Spleen (tissue), 11 donors: ENCODE measurements at regions not wholly inside any gene's neighbourhood (a gene's known extent, or its start where the extent isn't known, plus 50 kb on each side); places are given as distances from the start of the nearest gene placed in this dataset.
A peak's percentile ranks its signal among the peaks of the same experiment; 100 is the strongest.

Experiments
- DNase-seq: peaks from one replicate; pipeline ENCODE4 v3.0.0-alpha.2; 2020
- H3K27ac ChIP-seq, 8 donors: fragments of 200-600 bp; sonication (generic) in 7 of 8; 1 replicate in 4 of 8; 2 replicates in 4 of 8; pipeline versions ENCODE4 v1.5.0 to v1.8.0; 2016 to 2021; ENCODE audit warnings: inconsistent platforms in 4 of 8, mild to moderate bottlenecking in 4 of 8, moderate library complexity in 1 of 8
- H3K27me3 ChIP-seq, 7 donors: fragments of 200-600 bp; sonication (generic) in 6 of 7; replicated peaks in 1 of 7; 1 replicate in 4 of 7; 2 replicates in 3 of 7; pipeline versions ENCODE4 v1.5.0 to v1.8.0; 2016 to 2021; ENCODE audit warnings: inconsistent platforms in 3 of 7, mild to moderate bottlenecking in 1 of 7
- H3K36me3 ChIP-seq, 6 donors: fragments of 200-600 bp; sonication (generic) in 5 of 6; 1 replicate in 4 of 6; 2 replicates in 2 of 6; pipeline versions ENCODE4 v1.5.0 to v1.8.0; 2016 to 2021; ENCODE audit warnings: inconsistent platforms in 2 of 6
- H3K4me1 ChIP-seq, 6 donors: fragments of 200-600 bp; sonication (generic) in 5 of 6; 1 replicate in 3 of 6; 2 replicates in 3 of 6; pipeline versions ENCODE4 v1.5.0 to v1.8.0; 2016 to 2021; ENCODE audit warnings: inconsistent platforms in 3 of 6
- H3K4me3 ChIP-seq, 8 donors: fragments of 200-600 bp; sonication (generic) in 7 of 8; 1 replicate in 4 of 8; 2 replicates in 4 of 8; pipeline versions ENCODE4 v1.5.0 to v1.8.0; 2016 to 2021; ENCODE audit warnings: inconsistent platforms in 4 of 8, mild to moderate bottlenecking in 4 of 8, moderate library complexity in 2 of 8
- H3K9me3 ChIP-seq, 8 donors: fragments of 200-600 bp; sonication (generic) in 7 of 8; 1 replicate in 4 of 8; 2 replicates in 4 of 8; pipeline versions ENCODE4 v1.5.0 to v1.8.0; 2016 to 2021; ENCODE audit warnings: inconsistent platforms in 4 of 8
- CTCF ChIP-seq, 11 experiments: fragments of 200-600 bp in 7 of 11; fragments of 450-650 bp in 4 of 11; sonication (generic) in 4 of 11; IDR thresholded peaks in 8 of 11; conservative IDR thresholded peaks in 3 of 11; 1 replicate in 7 of 11; 2 replicates in 4 of 11; pipeline versions ENCODE4 v1.4.0 to v1.8.0; 2016 to 2021; ENCODE audit warnings: antibody characterized with exemption in 11 of 11, inconsistent platforms in 4 of 11, mild to moderate bottlenecking in 1 of 11
- POLR2A ChIP-seq, 3 donors: fragments of 450-650 bp; IDR thresholded peaks; one replicate each; pipeline ENCODE4 v1.5.1; 2017; ENCODE audit warnings: antibody characterized with exemption in 3 of 3, mild to moderate bottlenecking in 1 of 3
- POLR2AphosphoS5 ChIP-seq, 3 donors: sonication (generic); formaldehyde crosslinking; IDR thresholded peaks; one replicate each; pipeline ENCODE4 v1.5.1; 2017; ENCODE audit warnings: antibody characterized with exemption in 3 of 3
- WGBS, 5 donors: extraction: QIAGEN DNeasy Blood & Tissue Kit in 3 of 5; methylation state at CpG; one replicate each; pipeline versions ENCODE4 v1.1.5 to v1.1.7; 2013 to 2018; 5-methylcytosine and 5-hydroxymethylcytosine counted together
- intact Hi-C: fragments of 100-400 bp; cut with DNase I; formaldehyde crosslinking; loops from one replicate; pipeline ENCODE4 v1.15.0; 2023; ENCODE audit warnings: low total_unique reads
- donor health status: healthy with polysubstance abuse.
- donor health status: DM: no; HTN: no; CAD: no; lungs with moderate emphysema.
- donor health status: DM: no; HTN: no; CAD: no.
- donor health status: Bipolar disorder and iron deficiency.
- donor health status: healthy.
- donor health status: DM: no; HTN: no; CAD: no.
- donor health status: DM: yes; HTN: yes; CAD: no.

GRCh38 chr1:60573726-60574409 is 500.3 kb upstream of the C1orf87 start:
- intact Hi-C loops: no loop called here
- TF ChIP-seq POLR2AphosphoS5 (IDR thresholded peaks at IDR 0.05) (no peak), POLR2A (IDR thresholded peaks at IDR 0.05) (no peak), CTCF (IDR thresholded peaks at IDR 0.05 in 8 of 11, conservative IDR thresholded peaks at IDR 0.05 in 3 of 11) (no peak)
- H3K4me1 ChIP-seq: peaks cover 0 to 37% (median 10%) of the 10 kb centered on the region in 6 donors
- peak overlapping the region in 5 of 8 donors; percentile 3 to 77 (median 63) for H3K27ac ChIP-seq
- H3K36me3 ChIP-seq: no peaks in the 10 kb centered on the region
- no peak overlapping the region for H3K4me3 ChIP-seq
- H3K27me3 ChIP-seq: no peaks in the 10 kb centered on the region
- no peaks in the 10 kb centered on the region for H3K9me3 ChIP-seq
- WGBS, 5 donors: 30 to 43% (median 34%) methylated on average over 3 of the region's 3 CpGs
- no peak for DNase-seq

- Histone ChIP-seq H3K4me1 (peaks cover 0 to 37% (median 10%) of the 10 kb centered on the region in 6 donors), H3K36me3 (no peaks in the 10 kb centered on the region), H3K27ac (peak overlapping the region in 5 of 8 donors; percentile 23 to 77 (median 63)), H3K9me3 (no peaks in the 10 kb centered on the region), H3K4me3 (no peak overlapping the region), H3K27me3 (no peaks in the 10 kb centered on the region)
- DNase-seq: no peak
- 8 to 25% (median 16%) methylated on average over 1 of the region's 1 CpG for WGBS, 5 donors
- intact Hi-C loops: no loop called here
- TF ChIP-seq POLR2A (IDR thresholded peaks at IDR 0.05) (no peak), POLR2AphosphoS5 (IDR thresholded peaks at IDR 0.05) (no peak), CTCF (IDR thresholded peaks at IDR 0.05 in 8 of 11, conservative IDR thresholded peaks at IDR 0.05 in 3 of 11) (no peak)
These were observed 499.6 kb upstream of the C1orf87 start for GRCh38 chr1:60573121-60573520.

GRCh38 chr1:60572378-60572777 is 498.8 kb upstream of the C1orf87 start:
- Histone ChIP-seq H3K4me1 (peaks cover 0 to 37% (median 10%) of the 10 kb centered on the region in 6 donors), H3K27ac (peak overlapping the region in 5 of 8 donors; percentile 23 to 77 (median 63)), H3K36me3 (no peaks in the 10 kb centered on the region), H3K27me3 (no peaks in the 10 kb centered on the region), H3K9me3 (no peaks in the 10 kb centered on the region), H3K4me3 (no peak overlapping the region)
- TF ChIP-seq POLR2AphosphoS5 (IDR thresholded peaks at IDR 0.05) (no peak), CTCF (IDR thresholded peaks at IDR 0.05 in 8 of 11, conservative IDR thresholded peaks at IDR 0.05 in 3 of 11) (no peak)
- intact Hi-C loops: no loop called here
- no peak for DNase-seq
- WGBS, 5 donors: 82 to 94% (median 92%) methylated on average over 4 of the region's 4 CpGs

GRCh38 chr1:60571811-60572210 is 498.2 kb upstream of the C1orf87 start:
- intact Hi-C loops: no loop called here
- no peaks in the 10 kb centered on the region for H3K27me3 ChIP-seq
- 49 to 79% (median 68%) methylated on average over 1 of the region's 1 CpG for WGBS, 5 donors
- H3K36me3 ChIP-seq: no peaks in the 10 kb centered on the region
- TF ChIP-seq POLR2AphosphoS5 (IDR thresholded peaks at IDR 0.05) (no peak), CTCF (IDR thresholded peaks at IDR 0.05 in 8 of 11, conservative IDR thresholded peaks at IDR 0.05 in 3 of 11) (no peak), POLR2A (IDR thresholded peaks at IDR 0.05) (no peak)
- DNase-seq: no peak
- no peaks in the 10 kb centered on the region for H3K9me3 ChIP-seq
- no peak overlapping the region for H3K4me3 ChIP-seq
- peaks cover 0 to 37% (median 10%) of the 10 kb centered on the region in 6 donors for H3K4me1 ChIP-seq
- peak overlapping the region in 1 of 8 donors; percentile 77 for H3K27ac ChIP-seq
